ENCODE measurements at regions not wholly inside any gene's neighbourhood (a gene's known extent, or its start where the extent isn't known, plus 50 kb on each side); places are given as distances from the start of the nearest gene placed in this dataset.

DNA sequence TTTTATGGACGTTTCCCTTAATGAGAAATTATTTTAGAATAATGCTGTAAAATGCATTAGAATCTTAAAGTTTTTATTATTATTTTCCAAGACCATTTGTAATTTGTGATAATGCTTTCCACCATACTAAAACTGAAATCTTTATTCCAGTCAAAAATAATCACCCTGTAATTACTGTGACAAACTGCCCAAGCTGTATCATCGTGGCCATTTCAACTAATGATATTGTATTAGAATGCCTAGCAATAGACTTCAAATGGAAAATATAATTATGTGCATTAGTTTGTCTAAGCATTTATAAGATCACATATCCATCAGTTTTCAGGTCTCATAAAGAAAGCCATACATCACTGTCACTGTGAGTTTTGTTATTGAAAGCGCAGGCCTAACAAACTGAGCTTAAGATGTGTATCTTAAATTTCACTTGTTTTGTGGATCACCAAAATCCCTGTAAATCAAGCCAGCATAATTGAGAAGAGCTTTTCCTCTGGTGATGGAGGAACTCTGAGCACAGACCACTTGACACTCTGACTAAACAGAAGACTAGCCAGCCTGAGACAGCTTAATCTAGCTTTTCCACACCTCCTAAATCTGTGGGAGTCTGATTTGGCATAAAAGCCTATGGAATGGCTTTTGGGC is 1312.2 kb upstream of the ACVR2A start:
- no peak for DNase-seq

DNA sequence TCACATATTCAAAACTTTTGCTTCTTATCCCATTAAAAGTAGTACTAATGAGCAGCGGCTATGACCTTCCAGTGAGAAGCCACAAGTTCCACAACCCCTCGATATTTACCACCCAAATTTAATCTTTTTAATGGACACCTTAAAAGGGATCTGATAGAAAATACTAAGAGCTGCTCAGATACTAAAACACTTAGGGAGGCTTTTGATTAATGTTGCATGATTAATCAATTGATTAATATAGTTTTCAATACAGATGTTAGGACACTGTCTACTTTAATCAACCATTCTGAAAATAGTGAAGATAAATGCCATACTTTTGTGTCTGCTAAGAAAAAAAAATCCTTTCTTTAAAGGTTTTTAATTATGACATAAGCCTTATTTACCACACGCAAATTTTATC is 1312.8 kb upstream of the ACVR2A start:
- no peak for DNase-seq

DNA sequence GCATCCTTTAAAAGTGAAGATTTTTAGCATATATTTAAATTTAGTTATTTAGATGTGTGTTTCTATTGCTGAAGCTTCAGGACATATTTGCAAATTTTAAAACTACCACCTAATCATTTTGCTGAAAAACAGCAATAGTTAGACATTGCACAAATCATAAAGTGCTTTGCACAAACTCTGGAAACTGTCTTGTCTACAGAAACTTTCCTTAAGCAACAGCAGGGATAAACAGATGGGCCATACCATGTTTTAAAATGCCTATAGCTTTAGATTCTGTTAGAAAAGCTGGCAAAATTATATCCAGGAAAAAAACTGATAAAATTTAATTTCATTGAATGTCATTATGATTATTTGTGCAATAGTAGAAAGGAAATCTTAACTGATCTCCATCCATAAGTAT is 1313.9 kb upstream of the ACVR2A start:
- DNase-seq = no peak

DNA sequence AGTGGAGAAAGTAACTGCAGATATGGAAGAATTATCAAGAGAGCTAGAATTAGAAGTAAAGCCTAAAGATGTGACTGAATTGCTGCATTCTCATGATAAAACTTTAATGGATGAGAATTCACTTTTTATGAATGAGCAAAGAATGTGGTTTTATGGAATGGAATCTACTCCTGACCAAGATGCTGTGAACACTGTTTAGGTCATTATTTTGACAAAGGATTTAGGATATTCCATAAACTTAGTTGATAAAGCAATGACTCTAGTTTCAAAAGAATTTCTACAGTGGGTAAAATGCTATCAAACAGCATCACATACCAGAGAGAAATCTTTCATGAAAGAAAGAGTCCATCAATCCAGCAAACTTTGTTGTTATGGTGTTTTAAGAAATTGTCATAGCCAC is 1317.7 kb upstream of the ACVR2A start:
- DNase-seq = no peak

DNA sequence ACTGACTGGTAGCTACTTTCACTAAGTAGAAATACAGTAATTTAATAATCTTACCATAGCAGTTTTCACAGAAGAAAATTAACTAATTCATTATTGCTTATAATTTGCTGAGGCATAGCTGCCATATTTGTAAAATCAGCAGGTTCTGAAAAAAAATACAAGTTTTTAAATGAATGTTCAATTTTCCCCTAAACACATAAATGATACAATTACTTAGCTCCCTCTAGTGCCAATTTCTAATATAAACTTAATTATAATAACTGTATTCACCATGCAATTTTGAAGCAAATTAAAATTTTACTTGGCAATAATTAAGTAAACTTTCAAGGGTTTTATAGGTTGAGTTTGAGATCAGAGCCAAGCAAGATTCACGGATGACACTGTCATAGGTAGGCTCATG is 1321.6 kb upstream of the ACVR2A start:
- DNase-seq = peak; percentile 9

DNA sequence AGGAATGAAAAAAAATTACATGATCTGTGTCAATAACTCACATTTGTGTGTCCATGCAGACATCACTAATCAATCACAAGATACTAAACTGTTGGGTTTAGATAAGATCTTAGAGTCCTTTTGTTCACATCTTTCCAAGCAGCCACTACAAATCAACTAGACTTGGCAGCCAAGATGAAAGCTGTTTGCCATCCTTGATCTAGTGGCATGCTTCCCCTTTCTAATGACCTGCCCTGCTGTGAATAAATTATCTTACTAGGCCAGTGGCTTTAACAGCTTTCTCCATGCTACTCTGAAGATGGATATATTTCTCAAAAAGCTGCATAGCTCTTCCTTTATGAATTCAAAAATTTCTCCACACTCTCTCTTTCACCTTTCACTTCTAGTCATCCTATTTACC is 1338.0 kb upstream of the ACVR2A start:
- no peak for DNase-seq

DNA sequence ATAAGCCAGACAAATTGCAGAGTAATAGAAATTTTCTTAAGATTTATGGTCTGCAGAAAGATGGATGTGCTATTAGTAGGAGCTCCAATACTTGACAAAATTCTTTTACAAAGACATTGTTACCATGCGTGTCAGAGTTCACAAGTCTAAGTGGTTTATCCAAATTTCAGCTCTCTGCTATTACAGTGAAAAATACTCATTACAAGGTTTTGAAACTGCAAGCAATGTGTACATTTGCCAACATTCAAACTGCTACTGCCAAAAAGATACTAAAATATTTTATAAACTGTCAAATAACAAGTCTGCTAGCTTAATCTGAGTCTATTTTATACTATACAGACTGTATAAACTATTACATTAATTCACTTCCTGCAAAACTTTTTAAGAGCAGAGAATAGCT is 1341.5 kb upstream of the ACVR2A start:
- DNase-seq = no peak

DNA sequence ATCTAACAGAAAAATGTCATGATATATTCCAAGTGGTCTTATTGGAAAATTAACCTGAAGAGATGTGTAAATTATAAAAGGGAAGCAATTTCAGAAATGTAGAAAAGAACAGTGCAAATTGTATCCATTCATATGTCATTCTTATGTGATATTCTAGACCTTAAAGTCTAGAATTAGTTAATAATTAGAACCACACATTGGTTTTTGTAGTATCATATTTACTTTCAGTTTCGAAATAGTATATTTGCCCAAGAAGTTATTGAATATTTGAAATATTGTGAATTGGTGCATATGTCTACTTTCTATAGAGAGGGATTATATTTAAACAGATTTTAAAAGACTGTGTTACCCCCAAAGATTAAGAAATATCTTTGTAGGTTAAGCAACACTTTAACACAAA is 1348.6 kb upstream of the ACVR2A start:
- no peak for DNase-seq

DNA sequence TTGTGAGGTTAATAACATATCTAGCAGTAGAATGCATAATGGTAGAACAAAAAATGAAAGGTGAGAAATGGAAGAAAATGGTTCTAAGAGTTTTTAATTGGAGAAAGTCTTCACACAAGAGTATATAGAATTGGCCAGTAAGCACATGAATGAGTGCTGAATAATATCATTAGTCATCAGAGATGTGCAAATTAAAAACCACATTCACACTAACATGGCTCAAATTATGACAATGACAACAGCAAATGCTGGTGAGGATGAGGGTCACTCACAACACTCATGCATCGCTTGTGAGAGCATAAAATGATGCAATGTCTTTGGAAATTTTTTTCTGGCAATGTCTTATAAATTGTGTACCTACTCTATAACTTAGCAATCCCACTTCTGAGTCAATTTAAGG is 1355.4 kb upstream of the ACVR2A start:
- no peak for DNase-seq

DNA sequence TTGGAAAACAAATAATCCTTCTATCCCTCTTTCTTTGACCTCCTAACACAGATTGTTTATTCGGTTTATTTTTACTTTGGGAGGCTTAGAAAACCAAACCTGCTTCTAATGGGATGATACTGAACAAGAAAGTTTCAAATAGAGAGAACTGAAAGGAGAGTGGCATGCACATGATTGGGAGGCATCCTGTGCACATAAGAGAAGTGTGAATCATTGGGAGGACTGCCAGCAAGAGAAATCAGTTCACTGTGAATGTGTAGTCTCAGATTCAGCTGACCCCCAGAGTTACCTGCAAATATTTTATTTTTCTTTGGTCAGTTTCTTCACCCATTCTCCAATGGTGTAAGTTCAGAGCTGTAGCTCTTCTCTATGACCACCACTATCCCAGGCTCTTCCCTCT is 1363.2 kb upstream of the ACVR2A start:
- no peak for DNase-seq

DNA sequence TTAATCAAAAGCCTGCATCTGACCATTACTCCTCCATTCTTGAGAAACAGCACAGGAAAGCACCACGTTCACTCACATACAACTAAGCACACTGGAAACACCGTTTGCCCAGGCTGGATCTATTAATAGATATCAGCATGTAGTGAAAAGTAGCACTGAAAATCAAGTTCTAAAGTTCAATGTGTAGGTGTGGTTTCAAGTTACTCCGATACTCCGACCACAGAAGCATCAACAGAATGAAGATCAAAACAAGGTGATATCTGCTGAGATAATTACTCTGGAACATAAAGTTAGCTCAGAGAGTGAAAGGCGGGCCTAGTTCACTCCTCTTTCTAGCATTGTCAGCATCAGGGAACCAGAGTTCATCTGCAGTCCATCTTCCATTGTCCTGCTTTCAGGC is 1367.4 kb upstream of the ACVR2A start:
- no peak for DNase-seq

DNA sequence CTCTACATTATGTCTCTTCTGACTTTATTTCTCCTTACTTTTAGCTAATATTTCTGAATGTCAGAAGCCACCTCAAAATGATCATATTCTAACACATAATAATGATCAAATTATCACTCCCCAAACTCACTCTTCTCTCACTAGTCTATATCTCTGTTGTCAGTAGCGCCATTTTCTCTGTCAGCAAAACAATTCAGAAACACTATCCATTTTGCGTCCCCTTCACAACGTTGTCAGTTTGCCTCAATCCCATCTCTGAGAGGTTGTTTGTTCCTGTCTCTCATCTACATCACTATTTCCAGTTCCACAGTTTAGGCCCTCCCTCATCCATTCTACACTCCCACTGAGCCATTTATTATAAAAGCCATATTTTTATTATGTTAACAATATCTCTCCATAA is 1376.3 kb upstream of the ACVR2A start:
- no peak for DNase-seq

DNA sequence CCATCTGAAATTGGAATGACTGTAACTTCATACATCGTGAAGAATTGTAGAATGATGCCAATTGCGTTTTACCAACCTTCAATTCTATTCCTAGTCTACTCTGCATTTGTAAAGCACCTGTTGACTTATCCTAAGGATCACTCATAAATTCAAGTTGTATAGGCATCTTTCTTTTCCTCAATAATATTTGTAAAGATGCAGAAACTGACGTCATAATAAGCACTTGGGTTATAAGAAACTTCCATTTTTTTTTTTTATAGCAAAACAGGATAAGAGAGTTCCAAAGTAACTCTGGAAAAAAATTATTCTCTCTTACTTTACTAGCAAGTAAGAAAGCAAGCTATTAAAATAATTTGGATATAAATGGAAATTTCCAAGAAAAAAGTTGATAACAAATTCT is 1377.4 kb upstream of the ACVR2A start:
- DNase-seq = no peak

DNA sequence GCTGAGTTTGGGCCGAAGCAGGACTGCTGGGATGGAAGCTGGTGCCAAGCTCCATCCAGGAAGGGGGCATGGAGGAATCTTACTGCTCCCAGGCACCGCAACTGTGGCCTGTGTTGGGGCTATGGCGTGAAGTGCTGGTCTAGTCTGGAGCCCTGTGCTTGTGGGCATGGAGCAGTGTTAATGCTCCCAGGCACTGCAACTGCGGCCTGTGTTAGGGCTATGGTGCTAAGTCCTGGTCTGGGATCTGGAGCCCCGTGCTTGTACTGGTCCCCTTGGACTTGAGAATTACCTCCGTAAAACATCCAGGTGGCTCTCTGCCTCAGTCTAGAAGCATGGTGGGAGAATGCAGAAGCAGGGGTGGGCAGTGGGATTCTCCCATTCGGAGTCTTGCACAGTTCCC is 1379.4 kb upstream of the ACVR2A start:
- no peak for DNase-seq

DNA sequence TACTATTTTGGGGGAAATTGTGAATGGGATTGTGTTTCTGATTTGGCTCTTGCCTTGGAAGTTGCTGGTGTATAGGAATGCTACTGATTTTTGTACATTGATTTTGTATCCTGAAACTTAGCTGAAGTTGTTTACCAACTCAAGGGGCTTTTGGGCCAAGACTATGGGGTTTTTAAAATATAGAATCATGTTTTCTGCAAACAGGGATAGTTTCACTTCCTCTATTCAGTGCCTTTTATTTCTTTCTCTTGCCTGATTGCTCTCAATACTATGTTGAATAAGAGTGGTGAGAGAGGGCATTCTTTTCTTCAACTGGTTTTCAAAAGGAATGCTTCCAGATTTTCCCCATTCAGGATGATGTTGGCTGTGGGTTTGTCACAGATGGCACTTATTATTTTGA is 1383.8 kb upstream of the ACVR2A start:
- no peak for DNase-seq

DNA sequence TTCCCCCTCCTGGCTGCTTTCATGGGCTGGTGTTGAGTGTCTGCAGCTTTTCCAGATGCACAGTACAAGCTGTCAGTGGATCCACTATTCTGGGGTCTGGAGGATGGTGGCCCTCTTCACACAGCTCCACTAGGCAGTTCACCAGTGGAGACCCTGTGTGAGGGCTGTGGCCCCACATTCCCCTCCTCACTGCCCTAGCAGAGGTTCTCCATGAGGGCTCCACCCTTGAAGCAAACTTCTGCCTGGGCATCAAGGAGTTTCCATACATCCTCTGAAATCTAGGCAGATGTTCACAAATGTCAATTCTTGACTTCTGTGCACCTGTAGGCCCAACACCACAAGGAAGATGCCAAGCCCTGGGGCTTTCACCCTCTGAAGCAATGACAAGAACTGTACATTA is 1386.2 kb upstream of the ACVR2A start:
- no peak for DNase-seq

DNA sequence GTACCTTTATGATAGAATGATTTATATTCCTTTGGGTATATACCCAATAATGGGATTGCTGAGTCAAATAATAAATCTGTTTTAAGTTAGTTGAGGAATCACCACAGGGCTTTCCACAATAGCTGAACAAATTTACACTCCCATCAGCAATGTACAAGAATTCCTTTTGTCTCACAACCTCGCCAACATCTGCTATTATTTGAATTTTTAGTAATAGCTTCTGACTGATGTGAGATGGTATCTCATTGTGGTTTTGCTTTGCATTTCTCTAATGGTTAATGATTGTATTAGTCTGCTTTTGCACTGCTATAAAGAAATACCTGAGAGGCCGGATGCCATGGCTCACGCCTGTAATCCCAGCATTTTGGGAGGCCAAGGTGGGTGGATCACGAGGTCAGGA is 1387.6 kb upstream of the ACVR2A start:
- no peak for DNase-seq

DNA sequence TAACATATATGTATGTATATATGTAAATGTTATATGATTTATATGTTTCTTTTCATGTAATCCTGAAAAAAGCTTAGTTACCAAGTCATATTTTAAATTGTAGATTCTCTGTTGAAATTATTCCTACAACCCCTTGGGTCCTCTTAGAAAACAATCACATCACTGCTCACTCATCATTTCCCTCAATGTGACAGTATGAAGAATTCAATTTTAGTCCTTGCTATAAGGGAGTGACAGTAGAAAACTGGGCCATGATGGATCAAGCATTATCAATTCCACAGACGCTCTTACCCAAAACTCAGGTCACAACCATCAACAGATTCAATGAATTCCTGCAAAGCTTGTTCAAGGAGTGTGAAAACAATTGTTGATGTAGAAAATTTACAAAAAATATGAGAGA is 1389.5 kb upstream of the ACVR2A start:
- no peak for DNase-seq

DNA sequence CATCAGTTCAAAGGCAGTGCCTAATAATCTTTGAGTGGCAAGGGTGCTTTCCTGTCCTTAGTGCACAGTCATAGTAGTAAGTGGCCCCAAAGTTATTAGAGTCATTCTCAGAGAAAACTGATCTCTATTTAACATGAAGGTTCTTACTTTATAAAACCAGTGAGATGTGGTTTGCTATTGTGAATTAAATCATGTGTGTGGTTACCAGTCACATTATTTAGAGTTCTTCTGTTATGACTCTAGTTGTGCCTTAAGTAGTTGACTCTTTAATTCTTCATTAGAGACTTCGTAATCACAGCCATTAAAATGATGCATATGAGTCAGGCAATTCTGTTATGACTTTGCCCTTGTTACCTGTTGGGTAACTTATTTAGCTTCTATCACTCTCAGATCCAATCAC is 1392.9 kb upstream of the ACVR2A start:
- no peak for DNase-seq

DNA sequence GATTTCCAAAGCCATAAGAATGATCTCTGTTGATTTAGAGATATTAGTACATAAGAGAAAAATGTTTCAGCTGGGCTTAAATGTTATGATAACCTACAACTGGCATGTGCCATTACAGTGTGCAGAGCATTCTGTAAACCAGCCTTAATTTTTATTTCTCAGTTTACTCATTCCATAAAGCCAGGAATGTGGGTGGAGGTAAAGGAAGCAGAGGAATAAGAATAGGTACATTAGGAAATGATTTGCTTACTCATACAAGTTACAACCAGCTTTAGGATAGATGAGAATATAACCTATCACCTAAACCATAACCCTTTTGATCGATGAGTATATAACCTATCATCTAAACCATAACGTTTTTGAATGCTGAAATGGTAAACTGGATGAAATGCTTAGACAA is 1394.7 kb upstream of the ACVR2A start:
- DNase-seq = no peak

DNA sequence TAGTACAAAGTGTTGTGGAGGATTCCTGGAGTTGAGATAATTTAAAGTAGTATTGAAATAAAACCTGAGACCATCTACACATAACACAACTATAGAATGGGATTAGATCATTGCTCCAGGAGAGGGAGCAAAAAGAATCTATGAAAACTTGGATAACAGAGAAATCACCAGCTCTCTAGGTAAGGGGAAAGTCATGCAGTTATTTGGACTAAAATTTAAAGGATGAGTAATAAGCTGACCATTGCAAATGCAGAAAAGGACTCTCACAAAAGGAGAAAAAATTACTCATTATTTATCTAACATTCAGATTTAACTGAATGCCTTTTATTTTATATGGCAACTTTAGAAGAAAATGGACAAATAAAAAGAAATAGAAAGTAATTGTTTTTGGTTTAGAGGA is 1399.8 kb upstream of the ACVR2A start:
- DNase-seq = no peak

DNA sequence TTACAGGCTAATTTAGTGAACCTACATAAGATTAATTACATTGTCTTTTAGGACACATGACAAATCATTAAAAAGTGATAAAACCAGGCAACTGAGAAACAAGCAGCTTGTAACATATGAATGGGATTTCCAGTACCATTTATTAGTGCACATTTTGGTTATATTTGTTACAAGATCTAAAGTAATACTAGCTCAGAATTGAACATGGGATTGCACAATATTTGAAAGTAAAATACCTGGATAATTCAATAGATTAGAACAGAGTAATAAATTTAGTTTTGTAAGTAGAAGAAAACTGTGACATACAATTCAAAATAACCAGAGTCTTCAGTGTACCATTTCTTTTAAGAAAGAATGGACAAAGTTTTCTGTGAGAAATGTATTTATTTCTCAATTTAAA is 1400.7 kb upstream of the ACVR2A start:
- DNase-seq = no peak

DNA sequence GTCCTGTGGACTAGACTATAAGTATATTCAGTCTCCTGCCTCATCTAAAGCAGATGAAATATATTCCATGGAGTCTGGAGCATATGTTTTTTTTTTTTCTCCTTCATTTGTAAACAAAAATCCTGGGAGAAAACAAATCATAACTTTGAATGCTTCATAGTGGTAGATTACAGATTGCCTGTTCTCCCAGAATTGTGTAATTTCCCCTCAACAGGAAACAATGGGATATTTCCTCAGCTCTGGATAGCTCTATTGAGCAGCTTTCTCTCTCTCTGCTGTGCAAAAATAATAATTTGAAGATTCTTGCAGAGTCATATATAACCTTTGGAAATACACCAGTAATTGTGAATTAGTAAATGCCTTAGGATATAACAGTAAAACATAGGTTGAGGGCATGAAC is 1406.6 kb upstream of the ACVR2A start:
- no peak for DNase-seq

DNA sequence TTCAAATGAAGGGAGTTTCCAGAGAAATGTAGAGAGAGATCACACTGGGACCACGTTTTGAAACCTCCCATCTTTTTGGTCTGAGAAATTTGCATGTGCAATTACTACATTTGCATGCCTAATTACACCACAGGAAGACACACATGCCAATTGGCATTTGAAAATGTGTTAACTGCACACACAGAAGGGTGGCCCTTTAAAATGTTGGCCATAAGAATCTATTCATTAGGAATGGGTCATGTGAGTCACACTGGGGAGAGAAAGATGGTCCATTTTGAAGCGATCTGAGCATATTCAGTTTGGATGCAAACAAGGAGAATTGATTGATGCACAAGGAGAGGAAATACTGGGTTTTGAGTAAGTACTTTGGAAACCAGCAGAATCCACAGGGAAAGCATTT is 1407.1 kb upstream of the ACVR2A start:
- DNase-seq = no peak

DNA sequence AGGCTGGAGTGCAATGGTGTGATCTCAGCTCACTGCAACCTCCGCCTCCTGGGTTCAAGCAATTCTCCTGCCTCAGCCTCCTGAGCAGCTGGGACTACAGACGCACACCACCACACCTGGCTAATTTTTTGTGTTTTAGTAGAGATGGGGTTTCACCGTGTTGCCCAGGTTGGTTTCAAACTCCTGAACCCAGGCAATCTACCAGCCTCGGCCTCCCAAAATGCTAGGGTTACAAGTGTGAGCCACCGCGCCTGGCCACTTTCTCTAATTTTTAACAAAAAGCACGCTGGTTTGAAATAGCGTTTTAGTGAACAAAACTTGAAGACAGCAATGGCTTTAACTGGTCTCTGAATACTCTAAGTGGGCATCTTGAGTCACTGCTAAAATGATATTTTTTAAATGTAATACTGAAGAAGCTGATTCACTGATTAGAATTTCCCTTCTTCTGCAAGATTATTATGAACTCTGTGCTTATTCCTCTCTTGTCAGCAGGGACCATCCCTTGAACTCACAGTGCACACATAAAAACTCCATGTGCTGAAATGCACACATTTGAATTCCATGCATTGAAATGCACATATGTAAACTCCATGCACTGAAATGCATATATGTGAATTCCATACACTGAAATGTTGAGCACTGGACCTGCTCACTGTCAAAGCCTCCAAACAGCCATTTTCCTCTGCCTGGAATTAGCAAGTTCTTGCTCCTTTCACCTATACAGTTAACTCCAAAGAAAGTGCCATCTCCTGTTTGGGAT is 1411.5 kb upstream of the ACVR2A start:
- DNase-seq = no peak
